ENCODE measurements at regions not wholly inside any gene's neighbourhood (a gene's known extent, or its start where the extent isn't known, plus 50 kb on each side); places are given as distances from the start of the nearest gene placed in this dataset.

GRCh38 chr4:123996718-123997510 is 600.3 kb downstream of the SPRY1 start:
- Histone ChIP-seq H2BK12ac (ENCODE audit: low read length) (no peak overlapping the region), H3K14ac (ENCODE audit: low read length) (no peak overlapping the region), H3K27ac (replicated peaks; ENCODE audit: low read length) (no peak overlapping the region), H3K9me3 (replicated peaks in 1 of 2; ENCODE audit: control insufficient read depth in 2 of 2, insufficient read depth in 1 of 2, low read depth in 1 of 2, low read length in 2 of 2) (peaks cover 4 to 34% of the 10 kb centered on the region in 2 donors), H3K4me2 (ENCODE audit: insufficient read depth, low read length, poor library complexity, severe bottlenecking) (no peak overlapping the region), H3K79me1 (ENCODE audit: low read depth, low read length) (no peaks in the 10 kb centered on the region), H3K27me3 (ENCODE audit: control insufficient read depth in 3 of 3, insufficient read depth in 3 of 3, low read depth in 1 of 3, low read length in 3 of 3) (no peaks in the 10 kb centered on the region), H3K18ac (ENCODE audit: low read length) (no peak overlapping the region), H2AK5ac (ENCODE audit: low read depth, low read length) (no peak overlapping the region), H3K4ac (ENCODE audit: low read length) (no peak overlapping the region), H3K4me1 (ENCODE audit: control insufficient read depth in 2 of 2, insufficient read depth in 1 of 2, low read depth in 1 of 2, low read length in 2 of 2) (peaks cover 2 to 12% of the 10 kb centered on the region in 2 donors), H2BK120ac (ENCODE audit: low read depth, low read length) (no peak overlapping the region), H4K91ac (ENCODE audit: low read depth, low read length, poor library complexity) (no peak overlapping the region), H3K4me3 (ENCODE audit: low read length in 2 of 2) (no peak overlapping the region), H3K36me3 (replicated peaks in 1 of 2; ENCODE audit: control insufficient read depth in 2 of 2, insufficient read depth in 2 of 2, low read length in 2 of 2) (no peaks in the 10 kb centered on the region), H2BK5ac (ENCODE audit: low read length) (no peak overlapping the region), H3K23ac (ENCODE audit: low read depth, low read length, poor library complexity) (no peak overlapping the region), H2AFZ (ENCODE audit: low read length) (peak overlapping the region; percentile 0), H3K9ac (ENCODE audit: low read depth, low read length, poor library complexity) (no peak overlapping the region), H4K8ac (ENCODE audit: low read depth, low read length) (no peak overlapping the region), H2BK15ac (ENCODE audit: low read length) (no peak overlapping the region)
- peak; percentile 57 for DNase-seq (ENCODE audit: low spot score)
- WGBS, 2 donors (ENCODE audit: extremely low coverage in 2 of 2, insufficient read length in 2 of 2, insufficient replicate concordance in 1 of 2), result no CpG with 5 or more reads among the region's 3 CpGs

GRCh38 chr4:123997776-123998449 is 601.3 kb downstream of the SPRY1 start:
- no peak overlapping the region for H4K8ac ChIP-seq (ENCODE audit: low read depth, low read length)
- no peak overlapping the region for H3K14ac ChIP-seq (ENCODE audit: low read length)
- no peak overlapping the region for H2BK5ac ChIP-seq (ENCODE audit: low read length)
- H3K4me3 ChIP-seq (ENCODE audit: low read length in 2 of 2), result no peak overlapping the region
- no peaks in the 10 kb centered on the region for H3K27me3 ChIP-seq (ENCODE audit: control insufficient read depth in 3 of 3, insufficient read depth in 3 of 3, low read depth in 1 of 3, low read length in 3 of 3)
- H3K27ac ChIP-seq (replicated peaks; ENCODE audit: low read length), result no peak overlapping the region
- no peak overlapping the region for H2BK120ac ChIP-seq (ENCODE audit: low read depth, low read length)
- H3K79me1 ChIP-seq (ENCODE audit: low read depth, low read length), result no peaks in the 10 kb centered on the region
- no peak overlapping the region for H3K9ac ChIP-seq (ENCODE audit: low read depth, low read length, poor library complexity)
- H2AFZ ChIP-seq (ENCODE audit: low read length), result no peak overlapping the region
- H3K4me1 ChIP-seq (ENCODE audit: control insufficient read depth in 2 of 2, insufficient read depth in 1 of 2, low read depth in 1 of 2, low read length in 2 of 2), result peaks cover 2 to 12% of the 10 kb centered on the region in 2 donors
- no peak overlapping the region for H3K18ac ChIP-seq (ENCODE audit: low read length)
- DNase-seq (ENCODE audit: low spot score), result no peak
- no peaks in the 10 kb centered on the region for H3K36me3 ChIP-seq (replicated peaks in 1 of 2; ENCODE audit: control insufficient read depth in 2 of 2, insufficient read depth in 2 of 2, low read length in 2 of 2)
- no peak overlapping the region for H2BK12ac ChIP-seq (ENCODE audit: low read length)
- no peak overlapping the region for H4K91ac ChIP-seq (ENCODE audit: low read depth, low read length, poor library complexity)
- H3K4ac ChIP-seq (ENCODE audit: low read length), result no peak overlapping the region
- H2AK5ac ChIP-seq (ENCODE audit: low read depth, low read length), result no peak overlapping the region
- H2BK15ac ChIP-seq (ENCODE audit: low read length), result no peak overlapping the region
- peaks cover 0 to 25% of the 10 kb centered on the region in 2 donors for H3K9me3 ChIP-seq (replicated peaks in 1 of 2; ENCODE audit: control insufficient read depth in 2 of 2, insufficient read depth in 1 of 2, low read depth in 1 of 2, low read length in 2 of 2)
- H3K23ac ChIP-seq (ENCODE audit: low read depth, low read length, poor library complexity), result no peak overlapping the region
- WGBS, 2 donors (ENCODE audit: extremely low coverage in 2 of 2, insufficient read length in 2 of 2, insufficient replicate concordance in 1 of 2), result no CpG with 5 or more reads among the region's 1 CpG
- no peak overlapping the region for H3K4me2 ChIP-seq (ENCODE audit: insufficient read depth, low read length, poor library complexity, severe bottlenecking)

- no peak overlapping the region for H4K8ac ChIP-seq (ENCODE audit: low read depth, low read length)
- no peaks in the 10 kb centered on the region for H3K79me1 ChIP-seq (ENCODE audit: low read depth, low read length)
- DNase-seq (ENCODE audit: low spot score), result no peak
- H3K23ac ChIP-seq (ENCODE audit: low read depth, low read length, poor library complexity), result no peak overlapping the region
- H3K27ac ChIP-seq (replicated peaks; ENCODE audit: low read length), result no peak overlapping the region
- H3K4me3 ChIP-seq (ENCODE audit: low read length in 2 of 2), result no peak overlapping the region
- no peak overlapping the region for H3K14ac ChIP-seq (ENCODE audit: low read length)
- no peak overlapping the region for H4K91ac ChIP-seq (ENCODE audit: low read depth, low read length, poor library complexity)
- no peak overlapping the region for H3K4ac ChIP-seq (ENCODE audit: low read length)
- H3K36me3 ChIP-seq (replicated peaks in 1 of 2; ENCODE audit: control insufficient read depth in 2 of 2, insufficient read depth in 2 of 2, low read length in 2 of 2), result no peaks in the 10 kb centered on the region
- no peak overlapping the region for H2BK5ac ChIP-seq (ENCODE audit: low read length)
- no peak overlapping the region for H3K9ac ChIP-seq (ENCODE audit: low read depth, low read length, poor library complexity)
- no peak overlapping the region for H2AFZ ChIP-seq (ENCODE audit: low read length)
- no peak overlapping the region for H3K4me2 ChIP-seq (ENCODE audit: insufficient read depth, low read length, poor library complexity, severe bottlenecking)
- H2BK15ac ChIP-seq (ENCODE audit: low read length), result no peak overlapping the region
- H3K18ac ChIP-seq (ENCODE audit: low read length), result no peak overlapping the region
- H3K4me1 ChIP-seq (ENCODE audit: control insufficient read depth in 2 of 2, insufficient read depth in 1 of 2, low read depth in 1 of 2, low read length in 2 of 2), result peaks cover 2 to 12% of the 10 kb centered on the region in 2 donors
- no CpG with 5 or more reads among the region's 2 CpGs for WGBS, 2 donors (ENCODE audit: extremely low coverage in 2 of 2, insufficient read length in 2 of 2, insufficient replicate concordance in 1 of 2)
- no peak overlapping the region for H2BK12ac ChIP-seq (ENCODE audit: low read length)
- no peaks in the 10 kb centered on the region for H3K27me3 ChIP-seq (ENCODE audit: control insufficient read depth in 3 of 3, insufficient read depth in 3 of 3, low read depth in 1 of 3, low read length in 3 of 3)
- H2AK5ac ChIP-seq (ENCODE audit: low read depth, low read length), result no peak overlapping the region
- H2BK120ac ChIP-seq (ENCODE audit: low read depth, low read length), result no peak overlapping the region
- peaks cover 0 to 30% of the 10 kb centered on the region in 2 donors for H3K9me3 ChIP-seq (replicated peaks in 1 of 2; ENCODE audit: control insufficient read depth in 2 of 2, insufficient read depth in 1 of 2, low read depth in 1 of 2, low read length in 2 of 2)
Measured at GRCh38 chr4:124000233-124000632, 603.6 kb downstream of the SPRY1 start.

- Histone ChIP-seq H3K18ac (ENCODE audit: low read length) (no peak overlapping the region), H2BK120ac (ENCODE audit: low read depth, low read length) (no peak overlapping the region), H2AFZ (ENCODE audit: low read length) (no peak overlapping the region), H3K79me1 (ENCODE audit: low read depth, low read length) (no peaks in the 10 kb centered on the region), H3K14ac (ENCODE audit: low read length) (no peak overlapping the region), H4K91ac (ENCODE audit: low read depth, low read length, poor library complexity) (no peak overlapping the region), H2BK15ac (ENCODE audit: low read length) (no peak overlapping the region), H4K8ac (ENCODE audit: low read depth, low read length) (no peak overlapping the region), H3K23ac (ENCODE audit: low read depth, low read length, poor library complexity) (no peak overlapping the region), H3K36me3 (replicated peaks in 1 of 2; ENCODE audit: control insufficient read depth in 2 of 2, insufficient read depth in 2 of 2, low read length in 2 of 2) (no peaks in the 10 kb centered on the region), H2AK5ac (ENCODE audit: low read depth, low read length) (no peak overlapping the region), H3K4ac (ENCODE audit: low read length) (no peak overlapping the region), H3K9me3 (replicated peaks in 1 of 2; ENCODE audit: control insufficient read depth in 2 of 2, insufficient read depth in 1 of 2, low read depth in 1 of 2, low read length in 2 of 2) (peaks cover 0 to 11% of the 10 kb centered on the region in 2 donors), H2BK12ac (ENCODE audit: low read length) (no peak overlapping the region), H2BK5ac (ENCODE audit: low read length) (no peak overlapping the region), H3K4me1 (ENCODE audit: control insufficient read depth in 2 of 2, insufficient read depth in 1 of 2, low read depth in 1 of 2, low read length in 2 of 2) (peaks cover 0 to 10% of the 10 kb centered on the region in 2 donors), H3K4me3 (ENCODE audit: low read length in 2 of 2) (no peak overlapping the region), H3K4me2 (ENCODE audit: insufficient read depth, low read length, poor library complexity, severe bottlenecking) (no peak overlapping the region), H3K9ac (ENCODE audit: low read depth, low read length, poor library complexity) (no peak overlapping the region), H3K27ac (replicated peaks; ENCODE audit: low read length) (no peak overlapping the region), H3K27me3 (ENCODE audit: control insufficient read depth in 3 of 3, insufficient read depth in 3 of 3, low read depth in 1 of 3, low read length in 3 of 3) (no peaks in the 10 kb centered on the region)
- no CpG with 5 or more reads among the region's 1 CpG for WGBS, 2 donors (ENCODE audit: extremely low coverage in 2 of 2, insufficient read length in 2 of 2, insufficient replicate concordance in 1 of 2)
- DNase-seq (ENCODE audit: low spot score), result no peak
Measured at GRCh38 chr4:124015766-124016165, 619.2 kb downstream of the SPRY1 start.
